Right renal cortex interstitium (tissue), 3 donors: ENCODE measurements at regions not wholly inside any gene's neighbourhood (a gene's known extent, or its start where the extent isn't known, plus 50 kb on each side); places are given as distances from the start of the nearest gene placed in this dataset.

Source experiments
- DNase-seq, 3 donors: peaks; one replicate each; pipeline ENCODE4 v3.0.0-alpha.2; 2013; ENCODE audit warnings: low read depth in 3 of 3, low spot score in 2 of 3

GRCh38 chr2:128399690-128400291, 81.1 kb upstream of the HS6ST1 start:
- DNase-seq = no peak

- no peak for DNase-seq
Measured at GRCh38 chr2:128401680-128402079, 83.0 kb upstream of the HS6ST1 start.

GRCh38 chr2:128402911-128403670, 84.4 kb upstream of the HS6ST1 start:
- no peak for DNase-seq

GRCh38 chr2:128403814-128404708, 85.4 kb upstream of the HS6ST1 start:
- DNase-seq = no peak

GRCh38 chr2:128404709-128405466, 86.2 kb upstream of the HS6ST1 start:
- no peak for DNase-seq

GRCh38 chr2:128405467-128405900, 86.8 kb upstream of the HS6ST1 start:
- DNase-seq = no peak

- DNase-seq = no peak
Measured at GRCh38 chr2:128405981-128406613, 87.4 kb upstream of the HS6ST1 start.

- DNase-seq = no peak
Measured at GRCh38 chr2:128406736-128407554, 88.3 kb upstream of the HS6ST1 start.

- DNase-seq = no peak
Measured at GRCh38 chr2:128408349-128409305, 90.0 kb upstream of the HS6ST1 start.

- DNase-seq = no peak
Measured at GRCh38 chr2:128409326-128410034, 90.8 kb upstream of the HS6ST1 start.

GRCh38 chr2:128410035-128410757, 91.5 kb upstream of the HS6ST1 start:
- DNase-seq = no peak

GRCh38 chr2:128410758-128411215, 92.1 kb upstream of the HS6ST1 start:
- no peak for DNase-seq

GRCh38 chr2:128411431-128411830, 92.8 kb upstream of the HS6ST1 start:
- DNase-seq = no peak

- no peak for DNase-seq
Measured at GRCh38 chr2:128412181-128412871, 93.7 kb upstream of the HS6ST1 start.

GRCh38 chr2:128413014-128413717, 94.5 kb upstream of the HS6ST1 start:
- no peak for DNase-seq
